HG02571 (cell line): ENCODE measurements at regions not wholly inside any gene's neighbourhood (a gene's known extent, or its start where the extent isn't known, plus 50 kb on each side); places are given as distances from the start of the nearest gene placed in this dataset.
"Not testable (repeated sequence)": the region's sequence is repeated elsewhere in the genome, so short reads cannot be mapped to it uniquely, and the experiment has no call there.

Experiments
- ATAC-seq: cut with Tn5 transposase; IDR thresholded peaks from one replicate; pipeline ENCODE4 v1.9.1; 2021; ENCODE audit warnings: mild to moderate bottlenecking, moderate library complexity; ENCODE audit not compliant: unreplicated experiment

- ATAC-seq, result no peak
These were observed 136.9 kb upstream of the FBXO11 start for GRCh38 chr2:48043131-48043700.

GRCh38 chr2:48043746-48044145 lies 137.4 kb upstream of the FBXO11 start:
- ATAC-seq, result no peak

GRCh38 chr2:48045613-48046012 lies 139.3 kb upstream of the FBXO11 start:
- ATAC-seq, result no peak

- ATAC-seq, result no peak
These were observed 142.3 kb upstream of the FBXO11 start for GRCh38 chr2:48048476-48049171.

GRCh38 chr2:48049371-48049770 lies 143.1 kb upstream of the FBXO11 start:
- ATAC-seq, result no peak

- no peak for ATAC-seq
These were observed 144.4 kb upstream of the FBXO11 start for GRCh38 chr2:48050711-48051110.

GRCh38 chr2:48059975-48060374 lies 153.7 kb upstream of the FBXO11 start:
- no peak for ATAC-seq

GRCh38 chr2:48061656-48062055 lies 155.4 kb upstream of the FBXO11 start:
- not testable (repeated sequence) for ATAC-seq

GRCh38 chr2:48065096-48065495 lies 158.8 kb upstream of the FBXO11 start:
- no peak for ATAC-seq

GRCh38 chr2:48066000-48066399 lies 159.7 kb upstream of the FBXO11 start:
- ATAC-seq, result no peak

GRCh38 chr2:48069769-48070168 lies 163.5 kb upstream of the FBXO11 start:
- no peak for ATAC-seq

GRCh38 chr2:48070415-48070814 lies 164.1 kb upstream of the FBXO11 start:
- no peak for ATAC-seq

GRCh38 chr2:48072583-48072982 lies 166.3 kb upstream of the FBXO11 start:
- no peak for ATAC-seq

- no peak for ATAC-seq
These were observed 169.3 kb upstream of the FBXO11 start for GRCh38 chr2:48075631-48076030.

GRCh38 chr2:48080534-48081316 lies 174.4 kb upstream of the FBXO11 start:
- ATAC-seq, result no peak

GRCh38 chr2:48081317-48081628 lies 175.0 kb upstream of the FBXO11 start:
- no peak for ATAC-seq

- no peak for ATAC-seq
These were observed 179.6 kb upstream of the FBXO11 start for GRCh38 chr2:48085888-48086287.

- no peak for ATAC-seq
These were observed 182.7 kb upstream of the FBXO11 start for GRCh38 chr2:48088994-48089393.

GRCh38 chr2:48089644-48090043 lies 183.3 kb upstream of the FBXO11 start:
- no peak for ATAC-seq

GRCh38 chr2:48092846-48093803 lies 186.8 kb upstream of the FBXO11 start:
- no peak for ATAC-seq

- not testable (repeated sequence) for ATAC-seq
These were observed 190.5 kb upstream of the FBXO11 start for GRCh38 chr2:48096765-48097164.
